ENCODE measurements at regions not wholly inside any gene's neighbourhood (a gene's known extent, or its start where the extent isn't known, plus 50 kb on each side); places are given as distances from the start of the nearest gene placed in this dataset.
"Not testable (repeated sequence)": the region's sequence is repeated elsewhere in the genome, so short reads cannot be mapped to it uniquely, and the experiment has no call there.

DNA sequence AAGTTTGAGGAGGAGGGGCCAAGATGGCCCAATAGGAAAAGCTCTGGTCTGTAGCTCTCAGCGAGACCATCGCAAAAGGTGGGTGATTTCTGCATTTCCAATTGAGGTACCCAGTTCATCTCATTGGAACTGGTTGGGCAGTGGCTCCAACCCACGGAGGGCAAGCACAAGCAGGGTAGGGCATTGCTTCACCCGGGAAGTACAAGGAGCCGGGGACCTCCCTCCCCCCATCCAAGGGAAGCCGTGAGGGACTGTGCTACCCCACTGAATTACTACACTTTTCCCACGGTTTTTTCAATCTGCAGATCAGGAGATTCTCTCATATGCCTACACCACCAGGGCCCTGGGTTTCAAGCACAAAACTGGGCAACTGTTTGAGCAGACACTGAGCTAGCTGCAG, 58.0 kb upstream of the EFCAB3 start:
- no peak for DNase-seq (ENCODE audit: extremely low read depth, low read depth, low spot score)

DNA sequence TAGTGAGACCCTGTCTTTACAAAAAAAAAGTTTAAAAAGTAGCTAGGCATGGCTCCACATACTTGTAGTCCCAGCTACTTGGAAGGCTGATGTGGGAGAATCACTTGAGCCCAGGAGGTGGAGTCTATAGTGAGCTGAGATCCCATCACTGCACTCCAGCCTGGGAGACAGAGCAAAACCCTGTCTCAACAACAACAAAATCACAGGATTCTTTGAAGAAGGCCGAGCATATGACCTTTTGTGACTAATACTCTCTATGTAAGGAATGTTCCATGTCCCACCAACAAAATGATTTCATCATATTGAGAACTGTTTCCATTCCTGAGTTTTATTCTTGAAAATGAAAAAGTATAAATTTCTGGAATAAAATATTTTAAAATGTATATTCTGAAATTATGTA, 58.9 kb upstream of the EFCAB3 start:
- DNase-seq (ENCODE audit: extremely low read depth, low read depth, low spot score), result no peak

DNA sequence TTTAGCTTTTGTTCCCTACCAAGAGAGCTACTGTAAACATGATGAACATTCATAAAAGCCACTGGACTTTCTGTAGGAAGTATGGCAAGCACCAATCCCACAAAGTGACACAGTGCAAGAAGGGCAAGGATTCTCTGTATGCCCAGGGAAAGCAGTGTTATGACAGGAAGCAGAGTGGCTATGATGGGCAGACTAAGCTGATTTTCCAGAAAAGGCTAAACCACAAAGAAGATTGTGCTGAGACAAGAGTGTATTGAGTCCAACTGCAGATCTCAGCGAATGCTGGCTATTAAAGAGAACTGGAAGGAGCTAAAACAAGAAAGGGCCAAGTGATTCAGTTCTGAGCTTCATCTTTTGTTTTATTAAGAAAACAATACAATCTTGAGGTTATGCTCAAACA, 60.5 kb upstream of the EFCAB3 start:
- DNase-seq (ENCODE audit: extremely low read depth, low read depth, low spot score), result no peak

DNA sequence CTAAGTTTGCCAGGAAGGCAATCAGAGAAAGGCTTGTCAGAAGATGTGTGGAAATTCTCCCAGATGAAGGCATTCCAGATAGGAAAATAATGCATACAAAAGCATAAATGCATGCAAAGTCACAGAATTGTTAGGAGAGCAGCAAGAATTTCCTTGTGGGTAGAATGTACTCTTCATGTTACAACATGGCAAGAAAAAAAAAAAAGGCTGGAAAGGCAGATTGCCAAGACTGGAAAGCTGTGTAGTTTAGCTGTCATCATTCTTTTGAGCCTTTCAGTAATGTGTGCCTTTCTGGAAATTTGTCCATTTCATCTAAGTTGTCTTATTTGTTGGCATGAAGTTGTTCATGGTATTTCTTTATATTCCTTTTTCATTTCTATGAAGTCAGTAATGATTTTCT, 71.0 kb upstream of the EFCAB3 start:
- no peak for DNase-seq (ENCODE audit: extremely low read depth, low read depth, low spot score)

DNA sequence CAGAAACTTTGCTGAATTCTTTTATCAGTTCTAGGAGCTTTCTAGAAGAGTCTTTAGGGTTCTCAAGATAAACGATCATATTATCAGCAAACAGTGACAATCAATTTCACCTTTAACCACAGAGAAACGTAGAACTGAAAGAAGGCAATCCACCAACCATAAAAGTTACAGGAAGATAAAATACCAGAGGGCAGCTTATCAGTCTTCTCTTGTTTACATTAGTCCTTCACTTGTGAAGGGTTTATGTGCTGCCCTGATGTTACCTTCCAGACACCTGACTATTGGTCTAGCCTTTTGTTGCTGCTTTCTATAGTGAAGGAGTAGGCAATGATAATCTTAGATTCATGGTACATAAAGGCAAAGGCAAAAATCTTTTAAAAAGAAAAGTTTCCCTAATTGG, 73.2 kb upstream of the EFCAB3 start:
- DNase-seq (ENCODE audit: extremely low read depth, low read depth, low spot score), result no peak

DNA sequence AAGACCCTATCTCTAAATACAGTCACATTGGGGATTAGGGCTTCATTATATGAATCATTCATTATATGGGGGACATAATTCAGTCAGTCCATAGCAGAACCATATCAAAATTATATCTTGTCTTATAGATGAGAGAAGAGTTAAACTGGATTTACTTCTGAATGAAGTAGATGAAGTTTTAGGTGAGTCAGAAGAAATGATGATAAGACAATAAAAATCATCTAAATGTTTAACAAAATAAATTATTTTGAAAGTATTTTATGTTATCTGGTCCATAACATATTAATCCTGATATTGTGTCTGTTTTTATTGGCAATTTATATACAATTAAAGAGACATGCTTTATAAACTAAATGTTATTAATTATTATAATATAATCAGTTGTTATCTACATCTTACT, 76.9 kb upstream of the EFCAB3 start:
- DNase-seq (ENCODE audit: extremely low read depth, low read depth, low spot score), result no peak

DNA sequence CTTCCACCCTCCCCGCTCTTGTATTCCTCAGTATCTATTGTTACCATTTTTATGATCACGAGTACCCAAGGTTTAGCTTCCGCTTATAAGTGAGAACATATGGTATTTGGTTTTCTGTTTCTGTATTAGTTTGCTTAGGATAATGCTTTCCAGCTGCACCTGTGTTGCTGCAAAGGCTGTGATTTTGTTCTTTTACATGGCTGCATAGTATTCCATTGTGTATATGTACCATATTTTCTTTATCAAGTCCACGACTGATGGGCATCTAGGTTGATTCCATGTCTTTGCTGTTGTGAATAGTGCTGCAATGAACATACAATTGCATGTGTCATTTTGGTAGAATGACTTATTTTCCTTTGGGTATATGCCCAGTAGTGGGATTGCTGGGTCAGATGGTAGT, 79.7 kb upstream of the EFCAB3 start:
- no peak for DNase-seq (ENCODE audit: extremely low read depth, low read depth, low spot score)

DNA sequence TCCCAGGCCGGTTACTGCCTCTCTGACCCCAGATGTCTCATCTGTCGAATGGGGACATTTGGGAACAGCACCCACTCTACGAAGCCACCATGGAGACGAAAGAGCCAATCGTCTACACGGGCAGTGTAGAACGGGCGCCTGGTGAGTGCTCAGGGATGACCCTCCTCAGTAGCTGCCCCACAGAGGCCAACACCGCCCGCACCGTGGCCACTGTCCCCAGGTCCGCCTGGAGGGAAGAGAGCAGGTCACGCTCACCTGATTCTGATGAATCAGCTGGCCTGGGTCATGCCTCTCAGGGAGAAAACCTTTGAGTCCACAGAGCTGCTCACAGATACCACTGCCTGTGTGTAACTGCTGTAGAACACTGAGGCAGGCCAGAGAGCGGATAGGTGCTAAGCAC, 105.1 kb upstream of the EFCAB3 start:
- DNase-seq (ENCODE audit: extremely low read depth, low read depth, low spot score), result not testable (repeated sequence)

DNA sequence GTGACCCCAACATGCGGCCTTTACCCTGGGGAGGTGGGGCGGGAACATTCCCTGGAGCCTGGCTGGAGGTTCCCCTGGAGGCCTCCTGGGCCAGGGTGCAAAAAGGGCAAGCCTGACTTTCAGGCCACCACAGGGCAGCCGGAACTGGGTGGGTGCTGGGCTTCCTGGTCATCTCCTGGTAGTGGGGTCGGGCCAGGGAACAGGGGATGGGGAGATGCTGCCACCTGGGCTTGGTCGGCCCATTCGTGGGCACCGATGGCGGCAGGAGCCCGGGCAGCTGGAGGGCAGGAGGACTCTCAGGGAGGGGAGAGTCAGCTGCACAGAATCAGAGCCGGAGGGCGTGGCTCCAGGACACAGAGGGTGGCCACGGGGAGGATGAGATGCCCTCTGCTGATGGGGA, 112.0 kb upstream of the EFCAB3 start:
- DNase-seq (ENCODE audit: extremely low read depth, low read depth, low spot score), result not testable (repeated sequence)

DNA sequence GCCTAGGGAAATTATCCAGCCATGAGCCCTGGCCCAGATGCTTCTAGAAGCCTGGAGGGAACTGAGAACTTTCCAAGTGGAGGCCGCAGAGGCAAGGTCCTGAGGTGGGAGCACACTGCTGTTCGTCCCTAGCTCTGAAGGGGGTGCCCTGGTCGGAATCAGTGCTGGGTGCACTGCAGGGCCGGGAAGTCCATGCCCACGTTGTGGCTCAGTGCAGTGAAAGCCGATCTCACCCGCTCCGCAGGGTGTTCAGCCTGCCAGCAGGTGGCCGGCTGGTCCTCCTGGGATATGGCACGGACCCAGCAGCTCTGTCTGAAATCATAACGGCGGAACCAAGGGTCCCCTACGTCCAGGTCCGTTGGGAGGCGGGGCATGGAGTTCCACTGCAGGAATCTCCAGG, 115.4 kb upstream of the EFCAB3 start:
- not testable (repeated sequence) for DNase-seq (ENCODE audit: extremely low read depth, low read depth, low spot score)

DNA sequence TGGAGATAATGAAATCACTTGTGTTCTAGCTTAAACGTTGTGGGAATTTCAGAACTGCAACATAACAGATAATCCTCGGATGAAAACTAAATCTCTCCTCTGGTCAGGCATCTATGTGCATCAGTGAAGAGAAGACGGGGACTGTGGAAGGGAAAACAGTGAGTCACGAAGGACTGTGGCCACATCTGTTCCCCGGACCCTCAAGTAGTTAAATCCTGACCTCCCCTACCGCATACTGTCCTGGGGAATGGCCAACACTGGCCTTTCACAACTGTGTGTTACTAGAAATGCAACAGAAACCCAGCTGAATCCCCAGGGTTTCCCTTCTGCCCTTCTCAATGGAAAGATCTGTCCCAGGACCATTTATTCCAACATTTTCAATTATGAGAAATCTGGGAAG, 124.6 kb upstream of the EFCAB3 start:
- DNase-seq (ENCODE audit: extremely low read depth, low read depth, low spot score), result not testable (repeated sequence)

DNA sequence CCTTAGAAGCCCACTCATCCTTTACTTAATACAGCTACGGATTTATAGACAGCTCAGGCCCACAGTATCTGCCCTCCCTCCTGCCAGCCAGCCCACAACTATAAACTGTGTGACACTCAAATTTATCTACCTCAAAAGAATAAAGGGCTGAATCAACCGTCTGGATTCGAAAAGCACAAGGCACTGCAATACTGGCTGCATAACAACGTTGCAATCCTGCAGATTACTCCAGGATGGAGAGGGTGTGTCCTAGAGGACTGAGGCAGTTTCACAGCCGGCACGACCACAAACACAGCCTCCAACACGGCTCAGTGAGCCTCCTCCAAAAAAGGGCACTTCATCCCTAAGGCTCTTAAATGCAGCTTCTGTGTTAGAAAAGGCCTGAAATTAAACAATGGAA, 138.3 kb upstream of the EFCAB3 start:
- not testable (repeated sequence) for DNase-seq (ENCODE audit: extremely low read depth, low read depth, low spot score)

DNA sequence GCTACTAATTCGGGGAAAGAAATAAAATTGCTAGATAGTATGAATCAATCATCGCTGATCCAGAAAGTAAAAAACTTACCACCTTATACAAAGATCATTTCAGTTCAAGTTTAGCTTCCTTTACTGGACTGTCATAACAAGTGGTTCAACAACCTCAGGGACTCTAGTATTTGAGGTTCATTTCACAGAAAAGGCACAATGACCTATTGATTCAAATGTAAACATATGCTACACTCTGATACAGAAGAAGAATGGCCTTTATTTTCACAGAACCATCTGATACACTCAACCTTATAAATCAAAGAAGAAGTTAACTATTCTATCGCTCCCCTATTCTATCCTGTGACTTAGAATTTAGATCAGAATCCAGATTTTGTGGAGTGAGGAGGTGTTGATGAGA, 140.8 kb upstream of the EFCAB3 start:
- DNase-seq (ENCODE audit: extremely low read depth, low read depth, low spot score), result not testable (repeated sequence)

DNA sequence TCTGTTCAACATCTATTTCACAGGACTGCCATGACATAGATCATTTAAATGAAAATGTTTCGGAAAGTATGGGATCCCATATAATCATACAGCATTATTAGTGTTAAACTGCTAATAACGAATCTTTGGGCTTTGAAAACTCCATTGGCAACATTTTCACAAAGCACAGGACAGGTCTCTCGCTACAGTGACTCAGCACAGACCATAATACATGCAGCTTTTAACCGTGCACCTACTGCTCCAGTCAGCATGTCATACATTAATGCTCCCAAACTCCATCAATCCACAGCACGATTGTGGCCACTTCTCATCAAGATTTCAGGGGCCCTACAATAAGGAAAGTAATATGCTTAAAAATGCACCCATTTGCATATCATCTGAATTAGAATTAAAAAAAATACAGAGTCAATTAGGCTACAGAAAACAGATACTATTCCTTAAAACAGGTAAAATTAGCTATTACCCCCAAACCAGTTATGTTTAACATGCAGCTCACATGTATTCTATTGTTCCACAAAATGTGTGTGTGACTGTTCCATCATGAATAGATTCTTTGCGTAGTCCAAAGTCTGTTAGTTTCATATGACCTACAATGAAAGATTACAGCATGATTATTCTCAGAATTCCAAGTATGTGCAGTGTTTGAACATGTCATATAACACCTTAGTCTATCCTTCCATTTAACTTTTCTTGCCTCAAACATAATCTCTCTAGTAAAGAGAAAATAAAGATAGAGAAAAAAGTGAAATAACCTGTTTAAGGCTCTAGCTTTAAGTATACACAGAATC, 141.6 kb upstream of the EFCAB3 start:
- not testable (repeated sequence) for DNase-seq (ENCODE audit: extremely low read depth, low read depth, low spot score)

DNA sequence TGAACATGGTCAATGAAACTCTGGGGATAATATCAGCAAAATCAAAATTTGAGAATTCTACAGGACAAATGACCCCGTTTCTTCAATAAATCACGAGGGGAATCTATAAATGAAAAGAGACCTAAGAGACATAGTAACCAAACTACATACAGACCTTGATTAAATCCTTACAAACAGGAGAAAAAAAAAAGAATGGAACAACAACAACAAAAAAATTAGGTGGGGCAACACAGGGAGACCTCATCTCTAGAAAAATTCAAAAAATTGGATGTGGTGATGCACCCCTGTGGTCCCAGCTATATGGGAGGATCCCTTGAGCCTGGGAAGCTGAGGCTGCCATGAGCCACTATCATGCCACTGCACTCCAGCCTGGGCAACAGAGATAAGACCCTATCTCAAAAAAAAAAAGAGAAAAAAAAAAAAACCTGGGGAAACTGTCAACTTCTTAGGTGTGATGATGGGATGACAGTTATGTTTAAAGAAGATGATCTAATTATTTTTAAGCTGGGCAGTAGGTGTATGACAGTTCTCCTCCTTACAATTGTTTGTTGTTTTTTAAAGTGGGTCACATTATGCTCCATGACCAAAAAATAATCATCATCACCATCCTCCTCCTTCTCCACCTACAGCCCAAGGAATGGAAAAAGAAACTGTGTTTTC, 146.4 kb upstream of the EFCAB3 start:
- DNase-seq (ENCODE audit: extremely low read depth, low read depth, low spot score), result not testable (repeated sequence)

DNA sequence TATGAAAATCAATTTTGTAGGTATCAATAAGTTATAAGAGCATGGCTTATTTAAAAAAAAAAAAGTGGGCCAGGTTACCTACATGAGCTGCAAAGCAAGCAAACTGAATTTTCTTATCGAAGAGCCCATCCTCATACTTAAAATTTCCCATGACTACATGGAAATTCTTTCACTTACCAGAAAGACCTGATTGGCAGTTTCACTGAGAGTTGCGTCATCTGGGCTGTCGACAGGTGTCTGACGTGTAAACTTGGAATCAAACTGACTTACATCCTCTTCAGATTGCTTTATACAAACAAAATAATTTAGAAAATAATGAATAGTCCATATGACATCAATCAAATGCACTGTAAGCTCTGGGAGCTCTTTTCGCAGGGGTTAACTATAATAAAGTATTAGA, 149.1 kb upstream of the EFCAB3 start:
- DNase-seq (ENCODE audit: extremely low read depth, low read depth, low spot score), result not testable (repeated sequence)

DNA sequence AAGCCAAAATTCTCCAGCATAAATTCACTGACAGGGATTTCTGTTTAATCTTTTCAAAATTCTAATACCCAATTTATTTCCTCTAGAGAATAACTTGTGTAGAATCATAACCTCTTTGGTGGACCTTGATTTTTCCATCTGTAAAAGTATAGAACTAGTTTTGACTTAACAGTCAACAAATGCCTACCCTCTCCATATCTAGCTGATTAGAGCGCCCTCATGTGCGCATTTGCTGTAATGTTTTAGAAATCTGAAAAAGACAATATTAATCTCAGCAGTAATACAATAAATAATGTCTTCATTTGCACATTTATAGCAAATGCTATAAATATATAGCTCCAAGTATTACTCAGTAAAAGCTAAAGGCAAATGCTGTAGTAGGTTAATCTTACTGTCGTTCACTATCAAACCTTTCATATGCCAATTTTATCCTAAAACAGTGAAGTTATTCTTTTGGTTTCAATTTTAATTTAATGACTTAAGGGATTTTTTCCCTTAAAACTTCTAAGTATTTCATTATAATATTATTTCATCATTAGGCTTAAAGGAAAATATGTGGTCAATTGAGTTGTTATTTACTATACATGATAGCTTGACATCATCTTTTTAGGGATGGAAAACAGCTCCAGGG, 153.6 kb upstream of the EFCAB3 start:
- DNase-seq (ENCODE audit: extremely low read depth, low read depth, low spot score), result not testable (repeated sequence)

DNA sequence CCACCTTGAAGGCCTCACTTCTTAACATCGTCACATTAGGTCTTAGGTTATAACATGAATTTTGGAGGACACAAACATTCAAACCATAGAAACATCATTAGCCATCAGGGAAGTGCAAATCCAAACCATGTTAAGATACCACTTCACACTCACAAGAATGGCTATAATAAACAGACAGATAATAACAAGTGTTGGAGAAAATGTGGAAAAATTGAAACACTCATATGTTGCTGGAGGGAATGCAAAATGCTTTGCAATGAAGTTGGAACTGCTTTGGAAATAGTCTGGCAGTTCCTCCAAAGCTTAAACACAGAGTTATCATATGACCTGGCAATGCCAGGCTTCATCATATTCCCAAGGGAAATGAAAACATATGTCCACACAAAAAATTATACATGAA, 156.8 kb upstream of the EFCAB3 start:
- DNase-seq (ENCODE audit: extremely low read depth, low read depth, low spot score), result not testable (repeated sequence)

DNA sequence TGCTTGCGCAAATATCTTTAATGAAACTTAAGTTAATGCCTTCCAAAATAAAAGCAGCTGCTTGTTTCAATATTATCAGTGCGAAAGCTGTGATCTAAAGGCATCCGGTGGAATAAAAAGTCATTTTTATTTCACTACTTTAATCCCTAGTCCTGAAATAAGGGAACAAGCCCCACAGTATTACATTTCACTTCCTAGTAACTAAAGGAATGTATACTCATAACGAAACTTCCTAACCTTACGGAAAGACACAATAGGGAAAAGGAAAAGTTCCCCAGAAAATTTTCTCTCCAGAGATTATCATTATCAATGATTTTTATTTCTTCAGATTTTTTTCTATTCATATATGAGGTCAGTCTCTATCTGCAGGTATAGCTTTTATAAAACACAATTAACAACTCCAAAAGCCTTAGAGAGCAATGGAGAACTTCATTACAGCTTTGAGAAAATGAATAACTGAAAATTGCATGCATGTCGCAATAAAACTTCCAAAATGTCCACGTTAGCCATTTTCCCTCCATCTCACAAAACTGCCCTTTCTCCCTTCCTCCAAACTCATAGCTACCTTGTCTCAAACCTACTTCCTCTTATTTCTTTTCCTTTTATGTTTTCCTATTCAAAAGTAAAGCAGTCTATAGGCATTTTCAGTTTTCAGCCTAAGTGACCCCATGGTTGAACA, 154.3 kb upstream of the MED13 start:
- no peak for DNase-seq (ENCODE audit: extremely low read depth, low read depth, low spot score)

DNA sequence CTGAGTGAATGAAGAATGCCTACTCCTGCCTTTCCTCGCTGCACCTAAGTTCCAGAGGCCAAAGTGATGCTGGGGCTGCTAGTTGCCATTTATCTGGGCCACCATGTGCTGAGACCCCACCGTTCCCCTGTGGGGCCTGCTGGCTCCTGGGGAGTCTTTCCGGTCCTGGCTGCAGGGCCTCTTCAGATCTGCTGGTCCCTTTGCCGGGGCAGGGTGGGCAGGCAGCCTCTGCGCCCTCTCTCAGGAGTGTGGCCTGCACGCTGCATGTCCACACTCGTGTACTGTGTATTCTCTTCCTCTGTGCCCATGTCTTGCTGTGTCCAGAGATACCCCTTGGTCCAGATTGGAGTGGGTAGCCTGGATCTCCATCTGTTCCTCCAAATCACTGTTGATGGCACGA, 151.8 kb upstream of the MED13 start:
- no peak for DNase-seq (ENCODE audit: extremely low read depth, low read depth, low spot score)

DNA sequence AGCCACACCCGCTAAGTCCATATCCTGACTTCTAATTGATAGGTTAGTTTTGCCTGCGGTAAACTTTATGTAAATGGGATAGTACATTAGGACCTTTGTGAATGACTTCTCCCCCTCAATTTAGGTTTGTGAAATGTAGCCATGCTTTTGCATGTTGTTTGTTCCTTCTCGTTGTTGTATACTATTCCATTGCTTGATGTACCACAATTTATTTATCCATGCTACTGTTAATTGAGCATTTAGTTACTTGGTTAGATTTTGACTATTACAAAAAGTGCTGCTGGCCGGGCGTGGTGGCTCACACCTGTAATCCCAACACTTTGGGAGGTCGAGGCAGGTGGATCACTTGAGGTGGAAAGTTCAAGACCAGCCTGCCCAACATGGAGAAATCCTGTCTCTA, 150.8 kb upstream of the MED13 start:
- DNase-seq (ENCODE audit: extremely low read depth, low read depth, low spot score), result not testable (repeated sequence)
